ENCODE measurements at regions not wholly inside any gene's neighbourhood (a gene's known extent, or its start where the extent isn't known, plus 50 kb on each side); places are given as distances from the start of the nearest gene placed in this dataset.

DNA sequence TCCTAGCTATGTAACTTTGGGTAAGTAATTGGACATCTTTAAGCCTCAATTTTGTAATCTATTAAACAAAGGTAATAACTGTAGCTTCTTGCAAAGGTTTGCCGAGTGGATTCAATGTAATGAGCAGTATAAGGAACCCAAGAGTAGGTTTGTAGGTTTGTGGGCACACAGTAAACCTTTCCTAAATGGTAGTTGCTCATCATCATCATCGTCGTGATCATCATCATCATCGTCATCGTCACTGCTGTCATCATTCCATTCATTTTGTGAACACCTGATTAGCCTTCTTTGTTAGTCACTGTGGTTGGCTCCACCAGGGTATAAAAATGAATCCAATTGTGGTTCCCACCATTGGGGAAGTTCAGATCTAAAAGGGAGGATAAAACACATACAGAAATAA is 223.1 kb upstream of the KIRREL3 start:
- BruUV-seq (replicated peaks): no TSS peak
- no peak overlapping the region for H2AFZ ChIP-seq (ENCODE audit: low read length)
- no peak overlapping the region for H3K4me2 ChIP-seq (ENCODE audit: low read length)
- no peaks in the 10 kb centered on the region for H3K36me3 ChIP-seq (ENCODE audit: insufficient read depth, low read length)
- no peaks in the 10 kb centered on the region for H3K9me3 ChIP-seq (ENCODE audit: low read length)
- no peaks in the 10 kb centered on the region for H3K9me2 ChIP-seq (ENCODE audit: insufficient read depth, low read length)
- intact Hi-C loops (cut with micrococcal nuclease; ENCODE audit: unreplicated experiment): no loop called here
- H3K4me3 ChIP-seq (ENCODE audit: low read depth, low read length, poor library complexity, severe bottlenecking): no peak overlapping the region
- H3K4me1 ChIP-seq (ENCODE audit: insufficient read depth, low read length, poor library complexity, severe bottlenecking): no peaks in the 10 kb centered on the region
- no peaks in the 10 kb centered on the region for H3K79me2 ChIP-seq (ENCODE audit: insufficient read depth, low read depth, low read length)
- no peak overlapping the region for H3K27ac ChIP-seq (ENCODE audit: low read depth, low read length, poor library complexity, severe bottlenecking)
- DNase-seq (ENCODE audit: low spot score): no peak
- ChIA-PET POLR2A (no interaction called here), CTCF (ENCODE audit: unreplicated experiment) (no interaction called here)
- TF ChIP-seq, protein P1, sequence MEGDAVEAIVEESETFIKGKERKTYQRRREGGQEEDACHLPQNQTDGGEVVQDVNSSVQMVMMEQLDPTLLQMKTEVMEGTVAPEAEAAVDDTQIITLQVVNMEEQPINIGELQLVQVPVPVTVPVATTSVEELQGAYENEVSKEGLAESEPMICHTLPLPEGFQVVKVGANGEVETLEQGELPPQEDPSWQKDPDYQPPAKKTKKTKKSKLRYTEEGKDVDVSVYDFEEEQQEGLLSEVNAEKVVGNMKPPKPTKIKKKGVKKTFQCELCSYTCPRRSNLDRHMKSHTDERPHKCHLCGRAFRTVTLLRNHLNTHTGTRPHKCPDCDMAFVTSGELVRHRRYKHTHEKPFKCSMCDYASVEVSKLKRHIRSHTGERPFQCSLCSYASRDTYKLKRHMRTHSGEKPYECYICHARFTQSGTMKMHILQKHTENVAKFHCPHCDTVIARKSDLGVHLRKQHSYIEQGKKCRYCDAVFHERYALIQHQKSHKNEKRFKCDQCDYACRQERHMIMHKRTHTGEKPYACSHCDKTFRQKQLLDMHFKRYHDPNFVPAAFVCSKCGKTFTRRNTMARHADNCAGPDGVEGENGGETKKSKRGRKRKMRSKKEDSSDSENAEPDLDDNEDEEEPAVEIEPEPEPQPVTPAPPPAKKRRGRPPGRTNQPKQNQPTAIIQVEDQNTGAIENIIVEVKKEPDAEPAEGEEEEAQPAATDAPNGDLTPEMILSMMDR (conservative IDR thresholded peaks at IDR 0.05; ENCODE audit: low read length): no peak
- no peak for TF ChIP-seq EZH2phosphoT487 (IDR thresholded peaks at IDR 0.05; ENCODE audit: borderline replicate concordance, low read depth, low read length)
- H4K20me1 ChIP-seq (ENCODE audit: insufficient read depth, low read length): no peaks in the 10 kb centered on the region

DNA sequence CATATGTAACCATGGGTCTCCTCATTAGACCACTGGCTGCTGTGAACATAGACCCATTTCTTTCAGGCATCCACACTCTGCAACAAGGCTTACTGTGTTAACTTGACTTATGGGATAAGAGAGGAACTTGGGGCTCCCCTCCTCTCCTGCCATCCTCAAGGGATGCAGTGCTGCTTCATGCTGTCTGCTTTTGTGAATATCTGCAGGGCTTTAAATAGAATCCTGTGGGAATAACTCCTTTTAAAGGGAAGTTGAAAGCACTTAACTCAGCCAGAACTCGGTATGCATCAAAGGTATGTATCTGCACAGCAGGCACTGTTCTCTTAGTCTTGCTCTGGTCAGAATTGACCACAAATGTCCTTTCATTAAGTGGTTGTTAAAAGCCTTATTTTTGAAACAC is 222.5 kb upstream of the KIRREL3 start:
- no peak overlapping the region for H3K4me3 ChIP-seq (ENCODE audit: low read depth, low read length, poor library complexity, severe bottlenecking)
- no peaks in the 10 kb centered on the region for H3K9me3 ChIP-seq (ENCODE audit: low read length)
- ChIA-PET POLR2A (no interaction called here), CTCF (ENCODE audit: unreplicated experiment) (no interaction called here)
- H4K20me1 ChIP-seq (ENCODE audit: insufficient read depth, low read length): no peaks in the 10 kb centered on the region
- H3K27ac ChIP-seq (ENCODE audit: low read depth, low read length, poor library complexity, severe bottlenecking): no peak overlapping the region
- BruUV-seq (replicated peaks): no TSS peak
- TF ChIP-seq, protein P1 (conservative IDR thresholded peaks at IDR 0.05; ENCODE audit: low read length): no peak
- no peak for TF ChIP-seq EZH2phosphoT487 (IDR thresholded peaks at IDR 0.05; ENCODE audit: borderline replicate concordance, low read depth, low read length)
- H3K4me2 ChIP-seq (ENCODE audit: low read length): no peak overlapping the region
- intact Hi-C loops (cut with micrococcal nuclease; ENCODE audit: unreplicated experiment): no loop called here
- no peak for DNase-seq (ENCODE audit: low spot score)
- no peak overlapping the region for H2AFZ ChIP-seq (ENCODE audit: low read length)
- no peaks in the 10 kb centered on the region for H3K79me2 ChIP-seq (ENCODE audit: insufficient read depth, low read depth, low read length)
- no peaks in the 10 kb centered on the region for H3K4me1 ChIP-seq (ENCODE audit: insufficient read depth, low read length, poor library complexity, severe bottlenecking)
- H3K36me3 ChIP-seq (ENCODE audit: insufficient read depth, low read length): no peaks in the 10 kb centered on the region
- H3K9me2 ChIP-seq (ENCODE audit: insufficient read depth, low read length): no peaks in the 10 kb centered on the region

DNA sequence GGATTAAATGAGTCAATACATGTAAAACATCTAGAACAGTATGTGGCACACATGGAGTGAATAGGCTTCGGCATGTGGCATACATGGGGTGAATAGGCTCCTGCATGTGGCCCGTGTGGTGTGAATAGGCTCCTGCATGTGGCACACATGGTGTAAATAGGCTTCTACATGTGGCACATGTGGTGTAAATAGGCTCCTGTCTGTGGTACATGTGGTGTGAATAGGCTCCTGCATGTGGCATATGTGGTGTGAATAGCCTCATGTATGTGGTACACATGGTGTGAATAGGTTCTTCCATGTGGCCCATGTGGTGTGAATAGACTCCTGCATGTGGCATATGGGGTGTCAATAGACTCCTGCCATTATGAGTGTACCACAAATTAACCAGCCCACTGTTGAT is 219.1 kb upstream of the KIRREL3 start:
- TF ChIP-seq EZH2phosphoT487 (IDR thresholded peaks at IDR 0.05; ENCODE audit: borderline replicate concordance, low read depth, low read length): no peak
- TF ChIP-seq, protein P1 (conservative IDR thresholded peaks at IDR 0.05; ENCODE audit: low read length): no peak

More for the DNA sequence above, 219.1 kb upstream of the KIRREL3 start:
- ChIA-PET CTCF (ENCODE audit: unreplicated experiment) (no interaction called here), POLR2A (no interaction called here)
- Histone ChIP-seq H4K20me1 (ENCODE audit: insufficient read depth, low read length) (no peaks in the 10 kb centered on the region), H3K4me2 (ENCODE audit: low read length) (no peak overlapping the region), H3K27ac (ENCODE audit: low read depth, low read length, poor library complexity, severe bottlenecking) (no peak overlapping the region), H3K9me2 (ENCODE audit: insufficient read depth, low read length) (no peaks in the 10 kb centered on the region), H3K4me1 (ENCODE audit: insufficient read depth, low read length, poor library complexity, severe bottlenecking) (no peaks in the 10 kb centered on the region), H3K79me2 (ENCODE audit: insufficient read depth, low read depth, low read length) (no peaks in the 10 kb centered on the region), H2AFZ (ENCODE audit: low read length) (no peak overlapping the region), H3K36me3 (ENCODE audit: insufficient read depth, low read length) (no peaks in the 10 kb centered on the region), H3K4me3 (ENCODE audit: low read depth, low read length, poor library complexity, severe bottlenecking) (no peak overlapping the region), H3K9me3 (ENCODE audit: low read length) (no peaks in the 10 kb centered on the region)
- no peak for DNase-seq (ENCODE audit: low spot score)
- intact Hi-C loops (cut with micrococcal nuclease; ENCODE audit: unreplicated experiment): no loop called here
- BruUV-seq (replicated peaks): no TSS peak
